Prostate gland (tissue), 2 donors: ENCODE measurements at regions not wholly inside any gene's neighbourhood (a gene's known extent, or its start where the extent isn't known, plus 50 kb on each side); places are given as distances from the start of the nearest gene placed in this dataset.

Experiments used
- POLR2A ChIP-seq: fragments of 450-650 bp; IDR thresholded peaks from one replicate; pipeline ENCODE4 v1.6.1; 2016; ENCODE audit warnings: antibody characterized with exemption, mild to moderate bottlenecking
- POLR2AphosphoS5 ChIP-seq: sonication (generic); formaldehyde crosslinking; IDR thresholded peaks from one replicate; pipeline ENCODE4 v1.6.1; 2017; ENCODE audit warnings: antibody characterized with exemption
- TF ChIP-seq, protein P1 (sequence below), 4 experiments: fragments of 200-600 bp in 2 of 4; fragments of 450-650 bp in 2 of 4; sonication (generic) in 2 of 4; IDR thresholded peaks; 1 replicate in 3 of 4; 2 replicates in 1 of 4; pipeline ENCODE4 v1.5.1; 2016 to 2019; ENCODE audit warnings: antibody characterized with exemption in 4 of 4, mild to moderate bottlenecking in 2 of 4, moderate library complexity in 2 of 4

DNA sequence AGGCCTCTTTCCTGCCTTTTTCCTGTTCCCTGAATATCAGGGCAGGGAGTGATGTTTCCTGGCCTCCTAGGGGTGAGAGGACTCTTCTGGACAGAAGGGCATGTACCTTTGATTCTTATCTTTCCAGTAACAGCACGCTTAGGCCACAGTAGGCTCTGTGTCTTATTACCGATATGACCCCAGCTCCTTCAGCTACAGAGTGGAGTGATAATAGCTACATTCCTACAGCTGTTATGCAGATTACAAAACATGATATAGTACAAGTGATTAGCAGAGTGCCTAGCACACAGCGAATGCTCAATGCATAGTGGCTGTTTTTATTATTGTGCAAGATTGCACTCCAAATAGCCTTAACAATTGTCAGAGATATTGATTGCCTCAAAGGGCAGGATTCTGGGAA is 574.2 kb downstream of the CCSER2 start:
- no peak for TF ChIP-seq POLR2AphosphoS5
- TF ChIP-seq, protein P1, sequence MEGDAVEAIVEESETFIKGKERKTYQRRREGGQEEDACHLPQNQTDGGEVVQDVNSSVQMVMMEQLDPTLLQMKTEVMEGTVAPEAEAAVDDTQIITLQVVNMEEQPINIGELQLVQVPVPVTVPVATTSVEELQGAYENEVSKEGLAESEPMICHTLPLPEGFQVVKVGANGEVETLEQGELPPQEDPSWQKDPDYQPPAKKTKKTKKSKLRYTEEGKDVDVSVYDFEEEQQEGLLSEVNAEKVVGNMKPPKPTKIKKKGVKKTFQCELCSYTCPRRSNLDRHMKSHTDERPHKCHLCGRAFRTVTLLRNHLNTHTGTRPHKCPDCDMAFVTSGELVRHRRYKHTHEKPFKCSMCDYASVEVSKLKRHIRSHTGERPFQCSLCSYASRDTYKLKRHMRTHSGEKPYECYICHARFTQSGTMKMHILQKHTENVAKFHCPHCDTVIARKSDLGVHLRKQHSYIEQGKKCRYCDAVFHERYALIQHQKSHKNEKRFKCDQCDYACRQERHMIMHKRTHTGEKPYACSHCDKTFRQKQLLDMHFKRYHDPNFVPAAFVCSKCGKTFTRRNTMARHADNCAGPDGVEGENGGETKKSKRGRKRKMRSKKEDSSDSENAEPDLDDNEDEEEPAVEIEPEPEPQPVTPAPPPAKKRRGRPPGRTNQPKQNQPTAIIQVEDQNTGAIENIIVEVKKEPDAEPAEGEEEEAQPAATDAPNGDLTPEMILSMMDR (IDR thresholded peaks at IDR 0.05) = no peak
- TF ChIP-seq POLR2A = no peak
